ENCODE measurements at regions not wholly inside any gene's neighbourhood (a gene's known extent, or its start where the extent isn't known, plus 50 kb on each side); places are given as distances from the start of the nearest gene placed in this dataset.

DNA sequence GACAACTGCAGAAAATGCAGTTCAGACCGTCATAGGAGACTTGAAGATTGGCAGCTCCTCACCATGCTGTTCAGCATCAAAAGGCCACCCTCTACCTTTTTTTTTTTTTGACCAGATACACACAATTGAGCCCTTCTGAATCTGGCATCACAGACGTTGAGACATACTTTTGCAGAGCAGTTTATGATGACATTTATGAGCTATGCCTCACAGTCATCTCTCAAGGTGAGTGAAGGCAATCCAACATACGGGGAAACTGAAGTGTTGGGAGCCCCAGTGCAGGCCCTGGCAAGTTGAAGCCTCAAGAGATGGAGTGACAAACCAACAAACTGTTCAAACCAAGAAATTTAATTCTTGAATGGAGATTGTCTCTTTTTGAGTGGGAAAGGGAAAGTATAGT is 83.6 kb upstream of the DLX6 start:
- TF ChIP-seq POLR2AphosphoS5 (IDR thresholded peaks at IDR 0.05; ENCODE audit: borderline replicate concordance, low read depth, low read length) (no peak), EZH2 (IDR thresholded peaks at IDR 0.05) (no peak), FOXP2 (optimal IDR thresholded peaks at IDR 0.05; ENCODE audit: control extremely low read depth, extremely low read length, insufficient read depth) (no peak)

Measured in SK-N-MC (cell line).